SK-N-MC (cell line): ENCODE measurements at regions not wholly inside any gene's neighbourhood (a gene's known extent, or its start where the extent isn't known, plus 50 kb on each side); places are given as distances from the start of the nearest gene placed in this dataset.

Experiments used
- DNase-seq: peaks from one replicate; pipeline ENCODE4 v3.0.0-alpha.2; 2011; ENCODE audit warnings: low read depth, low spot score
- H3K27ac ChIP-seq: fragments of 200-600 bp; sonication (generic); 2 replicates; pipeline ENCODE4 v1.5.1; 2016; ENCODE audit warnings: mixed run types
- H3K36me3 ChIP-seq: fragments of 200-600 bp; sonication (generic); 2 replicates; pipeline ENCODE4 v1.6.1; 2017; ENCODE audit warnings: antibody characterized with exemption, low read length, mixed read lengths; ENCODE audit not compliant: insufficient read depth
- H3K4me3 ChIP-seq: fragments of 200-600 bp; sonication (generic); 2 replicates; pipeline ENCODE4 v1.5.1; 2016
- H3K9ac ChIP-seq: fragments of 200-600 bp; sonication (generic); 2 replicates; pipeline ENCODE4 v1.8.0; 2017; ENCODE audit warnings: mixed run types, mixed read lengths; ENCODE audit not compliant: insufficient read length
- H3K9me3 ChIP-seq: fragments of 200-600 bp; sonication (generic); 2 replicates; pipeline ENCODE4 v1.6.1; 2017; ENCODE audit warnings: low read depth, mild to moderate bottlenecking, antibody characterized with exemption, low read length, moderate library complexity, mixed read lengths
- EZH2 ChIP-seq: fragments of 200-600 bp; sonication (generic); IDR thresholded peaks from one replicate; pipeline ENCODE4 v1.6.1; 2017; ENCODE audit warnings: antibody characterized with exemption
- FOXP2 ChIP-seq: optimal IDR thresholded peaks from 2 replicates; pipeline ENCODE3; 2011; ENCODE audit warnings: mild to moderate bottlenecking, moderate library complexity; ENCODE audit not compliant: insufficient read depth; ENCODE audit errors: extremely low read length, control extremely low read depth
- POLR2AphosphoS5 ChIP-seq: IDR thresholded peaks from 2 replicates; pipeline ENCODE4 v1.6.1; 2012; ENCODE audit warnings: mild to moderate bottlenecking, low read depth, low read length, borderline replicate concordance

- Histone ChIP-seq H3K9me3 (no peaks in the 10 kb centered on the region), H3K9ac (no peak overlapping the region), H3K36me3 (no peaks in the 10 kb centered on the region), H3K4me3 (no peak overlapping the region), H3K27ac (no peak overlapping the region)
- TF ChIP-seq EZH2, result no peak
- no peak for TF ChIP-seq POLR2AphosphoS5
- TF ChIP-seq FOXP2, result no peak
- DNase-seq, result no peak
Observed at GRCh38 chr4:100576570-100576969, 58.7 kb upstream of the EMCN start.

DNA sequence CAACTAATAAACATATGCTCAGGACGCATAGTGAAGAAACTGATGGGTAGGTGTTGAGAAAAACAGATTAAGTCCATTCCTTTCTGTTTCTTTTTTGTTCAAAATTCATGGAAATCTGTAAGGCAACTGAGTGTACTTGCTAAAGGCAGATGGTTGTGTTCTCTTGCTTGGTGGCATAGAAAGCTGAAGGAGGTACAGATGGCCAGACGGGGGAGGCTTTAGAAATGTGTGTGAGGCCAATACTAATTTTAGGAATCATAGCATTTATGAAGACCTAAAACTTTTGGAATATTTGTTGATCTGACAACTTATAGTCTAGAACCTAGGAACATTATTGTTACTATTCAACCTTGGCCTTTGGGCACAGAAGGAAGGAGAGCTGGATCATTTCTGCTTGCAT, 56.8 kb upstream of the EMCN start:
- Histone ChIP-seq H3K4me3 (no peak overlapping the region), H3K9ac (no peak overlapping the region), H3K9me3 (no peaks in the 10 kb centered on the region), H3K27ac (no peak overlapping the region), H3K36me3 (no peaks in the 10 kb centered on the region)
- no peak for DNase-seq
- TF ChIP-seq POLR2AphosphoS5 (no peak), FOXP2 (no peak), EZH2 (no peak)

- Histone ChIP-seq H3K9me3 (no peaks in the 10 kb centered on the region), H3K27ac (no peak overlapping the region), H3K36me3 (no peaks in the 10 kb centered on the region), H3K4me3 (no peak overlapping the region), H3K9ac (no peak overlapping the region)
- TF ChIP-seq EZH2, result no peak
- no peak for TF ChIP-seq FOXP2
- no peak for TF ChIP-seq POLR2AphosphoS5
- no peak for DNase-seq
Observed at GRCh38 chr4:100569196-100569595, 51.4 kb upstream of the EMCN start.
